Stimulated activated CD8-positive, alpha-beta memory T cell treated with anti-CD3 and anti-CD28 coated beads, Interleukin-4, amount 100 ng/mL, for 48 hours (primary cell): ENCODE measurements at regions not wholly inside any gene's neighbourhood (a gene's known extent, or its start where the extent isn't known, plus 50 kb on each side); places are given as distances from the start of the nearest gene placed in this dataset.

Source experiments
- DNase-seq: peaks from one replicate; pipeline ENCODE4 v3.0.0-alpha.2; 2020

GRCh38 chr9:87292449-87293191, 205.0 kb upstream of the DAPK1 start:
- no peak for DNase-seq

- no peak for DNase-seq
These were observed 203.5 kb upstream of the DAPK1 start for GRCh38 chr9:87294126-87294525.

- no peak for DNase-seq
These were observed 196.8 kb upstream of the DAPK1 start for GRCh38 chr9:87300915-87301314.

- DNase-seq = no peak
These were observed 196.3 kb upstream of the DAPK1 start for GRCh38 chr9:87301371-87301770.

GRCh38 chr9:87305151-87305550, 192.5 kb upstream of the DAPK1 start:
- no peak for DNase-seq

- no peak for DNase-seq
These were observed 191.7 kb upstream of the DAPK1 start for GRCh38 chr9:87306006-87306405.

GRCh38 chr9:87307848-87308247, 189.8 kb upstream of the DAPK1 start:
- DNase-seq = no peak

GRCh38 chr9:87309236-87309635, 188.4 kb upstream of the DAPK1 start:
- DNase-seq = no peak

GRCh38 chr9:87310827-87311523, 186.7 kb upstream of the DAPK1 start:
- no peak for DNase-seq

- no peak for DNase-seq
These were observed 178.0 kb upstream of the DAPK1 start for GRCh38 chr9:87319656-87320055.

- DNase-seq = no peak
These were observed 177.4 kb upstream of the DAPK1 start for GRCh38 chr9:87320146-87320884.

GRCh38 chr9:87322840-87323635, 174.6 kb upstream of the DAPK1 start:
- DNase-seq = no peak

- no peak for DNase-seq
These were observed 173.7 kb upstream of the DAPK1 start for GRCh38 chr9:87323928-87324327.

- no peak for DNase-seq
These were observed 173.0 kb upstream of the DAPK1 start for GRCh38 chr9:87324613-87325194.

- DNase-seq = no peak
These were observed 170.0 kb upstream of the DAPK1 start for GRCh38 chr9:87327575-87328125.

- DNase-seq = no peak
These were observed 163.9 kb upstream of the DAPK1 start for GRCh38 chr9:87333802-87334201.

GRCh38 chr9:87334366-87334765, 163.3 kb upstream of the DAPK1 start:
- no peak for DNase-seq

- no peak for DNase-seq
These were observed 161.3 kb upstream of the DAPK1 start for GRCh38 chr9:87336407-87336806.

- DNase-seq = no peak
These were observed 160.7 kb upstream of the DAPK1 start for GRCh38 chr9:87336914-87337333.

- no peak for DNase-seq
These were observed 160.2 kb upstream of the DAPK1 start for GRCh38 chr9:87337335-87338087.
